DMS53 treated with DMSO at 0.1 percent for 48 hours (cell line): ENCODE measurements at regions not wholly inside any gene's neighbourhood (a gene's known extent, or its start where the extent isn't known, plus 50 kb on each side); places are given as distances from the start of the nearest gene placed in this dataset.

ENCODE experiments used
- DNase-seq: peaks from one replicate; lab custom pipeline; 2025; ENCODE audit not compliant: unreplicated experiment; lab: John Stamatoyannopoulos, UW

GRCh38 chr9:14520341-14520740 is 172.9 kb downstream of the ZDHHC21 start:
- no peak for DNase-seq

DNA sequence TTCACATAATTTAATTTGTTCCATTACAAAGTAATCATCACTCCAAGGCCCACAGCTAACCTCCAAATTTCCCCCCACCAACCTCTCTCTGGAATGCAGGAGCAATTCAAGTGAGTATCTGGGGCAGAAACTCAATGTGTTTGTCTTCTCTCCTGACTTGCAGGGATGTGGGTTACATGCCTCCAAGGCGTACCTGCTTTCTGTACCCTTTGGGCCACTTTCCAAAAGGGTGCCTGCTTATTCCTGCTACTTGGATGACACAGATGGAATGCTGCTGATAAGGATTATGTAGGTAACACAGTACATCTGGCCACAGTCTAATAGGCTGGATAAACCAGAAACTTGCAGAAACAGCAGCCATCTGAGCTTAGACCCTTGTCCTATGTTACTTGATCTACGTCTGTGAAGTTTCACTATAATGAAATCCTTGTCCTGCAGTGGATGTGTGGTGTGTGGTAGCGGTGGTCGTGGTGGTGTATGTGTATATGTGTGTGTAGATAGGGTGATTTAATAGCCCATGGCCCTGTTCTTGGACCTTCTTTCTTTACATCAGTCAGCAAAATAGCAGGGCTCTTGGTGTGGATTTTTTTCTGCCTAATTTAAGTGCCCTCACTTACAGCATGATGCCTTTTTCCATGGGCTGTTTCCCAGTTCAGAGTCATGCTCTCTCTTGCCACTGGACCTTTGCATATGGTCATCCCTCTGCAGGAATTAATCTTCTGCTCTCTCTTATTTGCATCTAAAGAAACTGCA is 175.9 kb downstream of the ZDHHC21 start:
- no peak for DNase-seq

DNA sequence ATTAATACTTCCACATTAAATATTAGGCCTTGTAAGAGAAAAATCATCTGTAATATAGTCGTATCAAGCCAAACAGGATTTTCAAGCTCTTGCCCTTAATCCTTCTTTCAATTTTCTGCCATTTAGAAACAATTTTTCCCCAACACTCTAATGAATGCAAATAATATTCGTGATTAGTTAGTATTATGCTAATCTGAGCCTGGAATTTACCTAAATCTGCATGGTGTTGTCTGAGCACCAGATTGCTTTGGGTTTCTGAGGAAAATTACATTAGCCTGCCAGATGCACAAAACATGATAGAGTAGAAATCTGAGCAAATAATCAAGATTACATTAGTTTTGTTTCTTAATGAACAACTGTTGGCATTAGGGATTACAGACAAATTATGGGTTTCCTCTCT is 176.6 kb downstream of the ZDHHC21 start:
- DNase-seq = no peak

- no peak for DNase-seq
Measured at GRCh38 chr9:14515571-14516198, 177.5 kb downstream of the ZDHHC21 start.

GRCh38 chr9:14515049-14515448 is 178.2 kb downstream of the ZDHHC21 start:
- DNase-seq = no peak

- no peak for DNase-seq
Measured at GRCh38 chr9:14512942-14513341, 180.3 kb downstream of the ZDHHC21 start.

DNA sequence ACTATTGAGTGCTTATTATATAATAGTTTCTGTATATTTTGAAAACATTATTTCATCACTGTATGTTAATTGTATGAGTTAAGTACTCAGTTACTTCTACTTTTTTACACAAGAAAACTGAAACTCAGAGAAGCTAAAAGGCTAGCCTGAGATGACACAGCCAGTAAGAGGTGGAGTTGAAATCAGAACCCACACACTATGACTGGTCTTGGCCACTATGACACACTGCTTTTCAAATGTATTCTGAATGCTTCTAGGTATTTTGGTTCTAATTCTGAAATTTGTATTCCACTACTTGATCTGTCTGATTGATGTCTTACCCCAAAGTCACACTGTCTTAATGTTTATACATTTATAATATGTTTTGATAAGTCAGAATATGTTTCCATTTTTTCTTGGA is 181.8 kb downstream of the ZDHHC21 start:
- DNase-seq = no peak

DNA sequence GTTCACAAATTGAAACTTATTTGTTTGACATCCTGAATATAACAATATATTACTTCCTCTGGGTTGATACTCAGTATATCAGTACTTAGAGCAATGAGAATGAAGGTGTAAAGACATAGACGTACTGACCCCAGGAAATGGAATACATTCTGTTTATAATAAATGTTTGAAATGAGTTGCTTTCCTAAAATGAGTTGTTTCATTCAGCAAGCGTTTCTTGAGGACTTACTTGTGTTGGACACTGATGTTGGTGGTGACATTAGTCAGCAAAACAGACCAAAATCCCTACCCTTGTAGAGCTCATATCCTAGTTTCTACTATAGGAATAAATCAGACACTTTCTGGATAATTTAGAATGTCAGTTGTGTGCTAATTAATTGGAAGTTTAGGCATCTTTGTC is 184.3 kb downstream of the ZDHHC21 start:
- no peak for DNase-seq

DNA sequence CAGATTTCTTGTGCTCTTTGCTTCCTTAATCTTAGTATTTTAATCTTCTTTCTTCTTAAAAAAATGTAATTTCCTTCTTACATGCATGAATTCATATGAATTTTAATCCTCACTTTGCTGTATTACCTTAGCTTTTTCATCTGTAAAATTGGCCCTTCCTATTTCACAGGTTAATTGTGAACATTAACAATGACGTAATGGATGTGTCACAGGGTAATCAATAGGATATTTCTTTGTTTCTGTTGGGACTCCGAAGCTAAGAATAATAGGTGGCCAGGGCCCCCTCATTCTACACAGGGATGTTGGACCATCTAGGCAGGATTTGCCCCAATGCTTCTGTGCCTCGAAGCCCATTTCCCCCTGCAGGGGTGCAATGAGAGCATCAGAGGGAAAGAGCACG is 187.4 kb upstream of the NFIB start:
- no peak for DNase-seq

DNA sequence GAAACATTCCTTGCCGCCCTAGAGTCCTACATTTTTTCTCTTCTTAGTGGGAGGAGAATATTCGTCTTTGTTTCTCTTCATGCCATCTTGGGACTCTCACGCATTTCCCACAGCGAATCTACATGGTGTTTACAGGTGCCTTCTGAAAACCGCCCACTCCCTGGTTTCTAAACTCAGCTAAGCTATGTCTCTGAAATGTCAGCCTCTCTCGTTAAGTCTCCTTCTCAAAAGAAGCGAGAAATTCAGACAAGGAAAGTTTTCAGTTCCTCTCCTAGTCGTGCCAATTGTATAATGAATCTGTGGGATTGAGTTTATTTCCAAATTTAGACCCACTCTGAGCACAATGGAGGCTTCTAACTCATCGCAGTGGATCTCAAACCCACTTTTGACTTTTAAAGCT is 186.8 kb upstream of the NFIB start:
- no peak for DNase-seq

DNA sequence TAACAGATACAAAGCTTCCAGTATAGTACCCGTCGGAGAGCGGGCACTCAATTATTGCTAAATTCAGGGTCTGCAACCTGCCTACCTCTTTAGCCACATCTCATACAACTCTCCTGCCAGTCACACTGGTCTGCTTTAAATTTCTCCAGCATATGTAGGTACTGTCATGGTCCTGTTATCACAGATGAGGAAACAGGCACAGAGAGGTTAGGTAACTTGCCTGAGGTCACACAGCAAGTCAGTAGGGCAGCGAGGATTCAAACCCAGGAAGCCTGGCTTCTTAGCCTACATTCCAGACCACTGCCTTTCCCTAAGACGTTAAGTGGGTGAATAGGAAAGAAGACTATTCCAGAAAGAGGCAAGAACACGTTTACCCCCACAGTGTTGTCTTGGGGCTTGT is 186.0 kb upstream of the NFIB start:
- no peak for DNase-seq

GRCh38 chr9:14498824-14499223 is 184.9 kb upstream of the NFIB start:
- DNase-seq = no peak

DNA sequence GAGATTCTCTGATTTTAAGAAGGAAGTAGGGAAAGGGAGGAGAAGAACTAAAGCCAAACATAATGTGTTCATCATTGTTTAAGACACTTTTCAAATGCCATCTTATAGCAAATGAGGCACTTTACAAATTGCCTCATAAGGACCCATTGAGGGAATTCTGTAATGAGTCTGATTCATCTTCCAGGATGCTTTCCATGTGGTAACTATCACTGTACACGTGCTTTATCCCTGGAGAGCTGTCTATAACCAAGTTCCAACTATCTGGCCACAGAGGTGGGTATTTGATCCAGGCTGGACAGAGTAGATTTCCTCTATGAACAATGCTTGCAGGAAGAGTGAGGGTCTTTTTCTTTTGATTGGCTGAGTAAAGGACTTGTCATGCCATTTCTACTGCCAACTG is 183.5 kb upstream of the NFIB start:
- no peak for DNase-seq

DNA sequence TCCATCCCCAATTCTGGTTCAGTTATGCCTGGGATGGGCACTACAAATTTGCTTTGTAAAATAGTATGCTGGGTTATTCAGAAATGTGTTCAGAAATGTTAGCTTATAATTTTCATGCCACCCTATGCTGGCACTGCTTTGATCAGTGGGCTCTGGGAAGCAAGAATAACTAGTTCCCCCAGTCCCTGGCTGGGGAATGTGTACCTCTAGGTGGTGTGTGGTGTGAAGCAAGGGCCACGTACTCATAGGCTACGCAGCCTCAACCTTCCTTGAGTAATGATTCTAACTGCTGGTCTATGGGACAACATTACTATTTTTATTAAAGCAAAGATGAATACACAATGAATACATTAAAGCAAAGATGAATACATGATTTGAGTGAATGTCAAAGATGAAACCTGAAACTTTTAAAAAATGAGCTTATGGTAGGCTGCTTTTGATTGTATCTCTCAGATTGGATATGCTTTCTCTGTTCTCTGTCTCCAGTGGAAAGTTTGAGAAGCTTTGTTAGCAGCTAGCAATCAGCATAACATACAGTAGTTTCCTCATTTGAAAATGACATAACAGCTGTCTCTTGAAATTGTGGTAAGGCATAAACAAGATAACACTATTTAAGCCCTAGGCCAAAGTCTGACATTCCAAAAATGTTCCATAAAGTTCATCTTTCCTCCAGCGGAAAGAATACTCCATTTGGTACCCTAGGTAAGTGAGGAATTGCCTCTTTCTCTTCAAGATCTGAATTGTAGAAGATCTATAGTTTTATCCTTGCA is 174.7 kb upstream of the NFIB start:
- no peak for DNase-seq

DNA sequence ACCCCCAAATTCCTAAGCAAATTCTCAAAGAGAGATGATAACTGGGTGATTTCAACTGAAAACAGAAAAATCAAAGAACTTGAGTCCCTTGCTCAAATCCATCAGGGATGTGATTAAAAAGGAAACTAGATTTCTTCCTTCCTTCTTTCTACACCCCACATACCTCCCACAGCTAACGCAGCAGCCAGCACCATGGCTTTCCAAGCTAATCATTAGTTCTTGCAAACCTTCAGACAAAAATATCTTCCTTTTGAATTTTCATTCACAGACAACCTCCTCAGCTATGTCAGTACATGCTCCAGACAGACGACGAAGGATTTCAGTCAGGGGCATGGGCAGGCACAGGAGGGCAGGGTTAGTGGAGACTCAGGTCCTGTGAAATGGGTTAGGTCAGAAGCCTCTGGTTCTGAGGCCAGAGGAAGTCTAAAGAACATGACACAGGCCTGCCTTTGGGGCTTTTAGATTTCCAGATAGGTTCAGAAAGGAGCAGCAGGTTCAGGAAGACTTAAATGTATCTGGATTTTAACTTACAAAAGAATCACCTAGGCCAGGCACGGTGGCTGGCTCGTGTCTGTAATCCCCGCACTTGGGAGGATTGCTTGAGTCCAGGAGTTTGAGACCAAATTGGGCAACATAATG is 173.7 kb upstream of the NFIB start:
- no peak for DNase-seq

DNA sequence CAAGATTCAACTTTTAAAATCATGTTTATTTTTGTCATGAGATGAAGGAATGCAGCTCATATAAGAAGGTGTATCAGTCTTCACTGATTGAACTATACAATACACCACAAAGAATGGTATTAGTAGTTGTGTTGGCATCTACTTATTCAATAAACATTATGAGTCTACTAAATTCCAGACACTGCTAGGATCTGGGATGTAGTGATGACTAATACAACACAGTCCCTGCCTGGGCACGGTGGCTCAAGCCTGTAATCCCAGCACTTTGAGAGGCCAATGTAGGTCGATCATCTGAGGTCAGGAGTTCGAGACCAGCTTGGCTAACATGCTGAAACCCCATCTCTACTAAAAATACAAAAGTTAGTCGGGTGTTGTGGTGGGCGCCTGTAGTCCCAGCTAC is 171.4 kb upstream of the NFIB start:
- no peak for DNase-seq

GRCh38 chr9:14482856-14483255 is 168.9 kb upstream of the NFIB start:
- DNase-seq = no peak

DNA sequence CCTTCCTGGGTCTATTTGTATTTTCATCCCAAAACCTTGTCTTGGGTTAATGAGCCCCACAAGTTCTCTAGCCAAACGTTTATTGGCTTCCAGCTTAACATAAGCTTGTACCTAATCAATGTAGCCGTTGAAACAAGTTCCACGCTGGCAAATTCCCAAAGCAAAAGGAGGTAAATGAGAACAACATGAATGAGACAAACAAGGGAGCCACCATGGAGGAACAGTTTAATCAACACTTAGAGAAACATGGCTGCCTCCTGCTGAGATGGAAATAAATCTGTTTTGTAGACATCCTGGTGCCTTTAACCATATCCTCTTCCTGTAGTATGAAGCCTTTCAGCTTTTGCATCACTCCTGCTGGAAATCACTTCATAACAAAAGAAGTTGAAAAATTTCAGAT is 166.6 kb upstream of the NFIB start:
- DNase-seq = no peak

DNA sequence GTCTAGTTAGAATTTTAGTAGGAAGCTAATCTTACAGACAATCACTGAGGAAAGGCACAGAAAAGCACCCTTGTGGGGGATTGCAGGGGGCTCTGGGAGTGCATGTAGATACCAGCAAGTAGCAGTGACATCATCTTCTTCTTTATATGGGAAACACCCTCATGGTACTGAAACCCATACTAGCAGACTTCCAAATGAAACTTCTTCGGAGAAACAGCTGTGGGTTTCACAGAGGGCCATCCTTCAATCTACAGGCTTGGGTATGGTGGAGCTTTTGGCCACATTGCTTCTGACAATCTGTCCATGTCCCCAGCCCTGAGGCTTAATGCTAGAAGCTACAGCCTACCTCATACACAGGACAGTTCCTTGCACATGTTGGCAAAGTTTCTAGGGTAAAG is 165.2 kb upstream of the NFIB start:
- no peak for DNase-seq

DNA sequence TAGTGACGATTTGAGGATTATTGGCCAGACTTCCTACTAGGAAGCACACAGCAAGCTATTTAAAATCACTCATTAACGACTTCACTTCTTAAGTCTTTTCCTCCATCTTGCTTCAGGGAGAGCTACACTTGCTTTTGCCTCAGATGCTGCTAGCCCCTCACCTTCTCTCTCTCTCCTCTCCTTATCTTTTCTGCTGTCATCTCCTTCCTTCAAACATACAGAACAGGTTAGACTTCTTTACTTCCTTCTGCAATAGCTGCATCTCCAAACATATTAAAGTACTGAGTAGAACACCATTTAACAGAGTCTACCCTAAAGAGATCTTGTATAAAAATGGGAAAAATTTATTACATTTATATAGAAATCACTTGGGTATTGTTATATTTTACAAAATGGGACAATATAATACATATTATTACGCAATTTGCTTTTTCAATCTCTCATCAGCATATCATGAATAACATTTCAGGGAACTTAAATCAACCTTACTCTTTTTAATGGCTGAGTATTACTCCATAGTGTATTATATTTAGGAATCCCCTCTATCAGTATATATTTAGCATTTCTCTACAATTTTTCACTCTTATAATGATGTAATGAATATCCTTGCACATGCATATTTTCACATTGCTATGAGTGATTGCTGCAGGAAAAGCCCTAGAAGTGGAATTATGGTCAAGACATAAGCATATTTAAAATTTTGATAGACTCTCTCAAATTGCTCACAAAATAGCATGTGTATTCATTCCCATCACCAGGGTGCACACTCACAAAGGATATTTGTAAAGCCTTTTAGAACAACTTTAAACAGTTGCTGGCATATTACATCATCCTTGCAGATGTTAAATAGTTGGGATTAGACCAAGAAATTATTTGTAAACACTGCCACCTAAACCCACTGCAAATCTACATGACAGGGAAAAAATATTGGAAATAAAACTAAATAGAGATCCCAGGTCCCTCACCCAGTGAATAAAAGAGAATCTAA is 164.5 kb upstream of the NFIB start:
- no peak for DNase-seq

GRCh38 chr9:14471041-14471440 is 157.1 kb upstream of the NFIB start:
- DNase-seq = no peak
